GM23338 (cell line): ENCODE measurements at regions not wholly inside any gene's neighbourhood (a gene's known extent, or its start where the extent isn't known, plus 50 kb on each side); places are given as distances from the start of the nearest gene placed in this dataset.

Experiments
- CREB1 ChIP-seq: fragments of 250-450 bp; sonication (Bioruptor Pico); IDR thresholded peaks from 2 replicates; pipeline ENCODE4 v1.5.0; 2020; ENCODE audit warnings: low read depth, mild to moderate bottlenecking, moderate library complexity
- CTCF ChIP-seq, 2 experiments: fragments of 200-600 bp in 1 of 2; sonication (generic) in 1 of 2; conservative IDR thresholded peaks; 2 replicates each; pipeline versions ENCODE4 v1.5.1 to v1.6.1; 2016 to 2017; ENCODE audit warnings: antibody characterized with exemption in 2 of 2, low read depth in 2 of 2, mild to moderate bottlenecking in 2 of 2, moderate library complexity in 1 of 2
- EZH2 ChIP-seq: fragments of 200-600 bp; sonication (generic); IDR thresholded peaks from one replicate; pipeline ENCODE4 v1.8.0; 2017; ENCODE audit warnings: antibody characterized with exemption, mild to moderate bottlenecking, low read depth; ENCODE audit not compliant: unreplicated experiment
- EZH2phosphoT487 ChIP-seq: fragments of 200-600 bp; sonication (generic); IDR thresholded peaks from one replicate; pipeline ENCODE4 v1.8.1; 2018; ENCODE audit warnings: antibody characterized with exemption; ENCODE audit not compliant: unreplicated experiment
- POLR2AphosphoS5 ChIP-seq: IDR thresholded peaks from 2 replicates; pipeline ENCODE4 v1.6.1; 2016; ENCODE audit warnings: antibody characterized with exemption, low read depth
- REST ChIP-seq: IDR thresholded peaks from one replicate; pipeline ENCODE4 v1.6.1; 2018; ENCODE audit warnings: antibody characterized with exemption; ENCODE audit not compliant: unreplicated experiment
- STAT1 ChIP-seq: IDR thresholded peaks from one replicate; pipeline ENCODE4 v1.6.1; 2016; ENCODE audit warnings: antibody characterized with exemption; ENCODE audit not compliant: unreplicated experiment
- ZNF114 ChIP-seq: fragments of 250-450 bp; sonication (Bioruptor Pico); IDR thresholded peaks from 2 replicates; pipeline ENCODE4 v1.5.0; 2020; ENCODE audit warnings: mild to moderate bottlenecking, moderate library complexity

GRCh38 chr5:8229551-8229950 lies 360.6 kb downstream of the MTRR start:
- TF ChIP-seq CTCF (conservative IDR thresholded peaks at IDR 0.05; ENCODE audit: low read depth in 2 of 2) (no peak), EZH2 (no peak), STAT1 (no peak), POLR2AphosphoS5 (no peak), CREB1 (CRISPR knock-in tag) (no peak), REST (no peak), EZH2phosphoT487 (no peak), ZNF114 (CRISPR knock-in tag) (no peak)
